ENCODE measurements at regions not wholly inside any gene's neighbourhood (a gene's known extent, or its start where the extent isn't known, plus 50 kb on each side); places are given as distances from the start of the nearest gene placed in this dataset.

GRCh38 chr11:45569776-45570175, 95.6 kb downstream of the CHST1 start:
- TF ChIP-seq POLR2A (IDR thresholded peaks at IDR 0.05; ENCODE audit: low read depth, low read length): no peak
- TF ChIP-seq MAFK (IDR thresholded peaks at IDR 0.05; ENCODE audit: low read depth, low read length): no peak
- no peak for TF ChIP-seq CHD1 (IDR thresholded peaks at IDR 0.05; ENCODE audit: low read depth, low read length)
- no peak for TF ChIP-seq RFX5 (IDR thresholded peaks at IDR 0.05; ENCODE audit: low read depth, low read length)
- TF ChIP-seq USF2 (IDR thresholded peaks at IDR 0.05; ENCODE audit: low read depth, low read length): no peak
- no peak for TF ChIP-seq RAD21 (IDR thresholded peaks at IDR 0.05; ENCODE audit: low read length)
- no peak for TF ChIP-seq CEBPB (IDR thresholded peaks at IDR 0.05; ENCODE audit: low read depth, low read length)
- TF ChIP-seq MXI1 (IDR thresholded peaks at IDR 0.05; ENCODE audit: borderline replicate concordance, low read depth, low read length): no peak
- TF ChIP-seq MAZ (IDR thresholded peaks at IDR 0.05; ENCODE audit: borderline replicate concordance, low read depth, low read length): no peak
- no peak overlapping the region for H2BK5ac ChIP-seq (ENCODE audit: low read depth, low read length, poor library complexity, severe bottlenecking)
- H3K36me3 ChIP-seq (ENCODE audit: control insufficient read depth, insufficient read depth, low read length): no peaks in the 10 kb centered on the region
- no peak overlapping the region for H3K4ac ChIP-seq (ENCODE audit: low read depth, low read length)
- H3K4me1 ChIP-seq (ENCODE audit: control insufficient read depth, insufficient read depth, low read length): no peaks in the 10 kb centered on the region
- H4K5ac ChIP-seq (ENCODE audit: low read depth, low read length): no peak overlapping the region
- H3K14ac ChIP-seq (replicated peaks; ENCODE audit: low read depth, low read length): no peak overlapping the region
- no peak overlapping the region for H2BK20ac ChIP-seq (ENCODE audit: low read depth, low read length)
- DNase-seq: no peak
- H3K18ac ChIP-seq (ENCODE audit: low read depth, low read length): no peak overlapping the region
- no peak overlapping the region for H4K91ac ChIP-seq (ENCODE audit: insufficient read depth, low read depth, low read length)
- no peaks in the 10 kb centered on the region for H3K79me1 ChIP-seq (ENCODE audit: low read depth in 1 of 2, low read length in 2 of 2)
- H3K23ac ChIP-seq (ENCODE audit: low read depth, low read length): no peak overlapping the region
- H3K9me1 ChIP-seq (ENCODE audit: insufficient read depth, low read length): no peaks in the 10 kb centered on the region; the same call in 1 of the 2 replicates
- H3K4me2 ChIP-seq (ENCODE audit: low read depth, low read length): no peak overlapping the region
- H4K8ac ChIP-seq (ENCODE audit: low read depth in 2 of 2, low read length in 2 of 2): no peak overlapping the region
- H2BK120ac ChIP-seq (ENCODE audit: low read depth, low read length): no peak overlapping the region
- no peak overlapping the region for H3K56ac ChIP-seq (ENCODE audit: extremely low read depth, insufficient read depth, low read length)
- ChIA-PET CTCF (no interaction called here), POLR2A (ENCODE audit: unreplicated experiment) (interaction anchor here (0.6 kb wide), 1 partner anchor 42 kb away, joined by 6 read pairs; no protein-coding TSS in a partner anchor)
- no peak overlapping the region for H2AFZ ChIP-seq (replicated peaks; ENCODE audit: low read length, poor library complexity)
- ATAC-seq (ENCODE audit: low read depth): no peak
- 40% methylated on average over 2 of the region's 8 CpGs; no CpG with 5 or more reads in 1 of the 2 experiments for WGBS, 2 experiments (ENCODE audit: extremely low coverage in 2 of 2, insufficient read length in 1 of 2)
- H3K9me3 ChIP-seq (ENCODE audit: control insufficient read depth, insufficient read depth, low read length): no peaks in the 10 kb centered on the region
- no peaks in the 10 kb centered on the region for H3K27me3 ChIP-seq (ENCODE audit: control insufficient read depth, insufficient read depth, low read length)
- dilution Hi-C loops (cut with HindIII; ENCODE audit: low sequenced_read_pairs, unreplicated experiment) (no loop called here), in situ Hi-C loops (cut with MboI; ENCODE audit: low sequenced_read_pairs) (no loop called here), intact Hi-C loops (cut with micrococcal nuclease) (no loop called here)
- no peak overlapping the region for H3K9ac ChIP-seq (ENCODE audit: low read depth, low read length)
- no peak overlapping the region for H2AK5ac ChIP-seq (ENCODE audit: low read depth, low read length)
- H3K4me3 ChIP-seq (ENCODE audit: insufficient read depth, low read depth, low read length): no peak overlapping the region
- H2BK15ac ChIP-seq (ENCODE audit: low read depth, low read length): no peak overlapping the region
- H3K27ac ChIP-seq (ENCODE audit: insufficient read depth, low read length): no peak overlapping the region
- BruUV-seq (replicated peaks): no TSS peak
- no peak overlapping the region for H2AK9ac ChIP-seq (replicated peaks; ENCODE audit: low read depth, low read length, poor library complexity)
- no peaks in the 10 kb centered on the region for H4K20me1 ChIP-seq (ENCODE audit: insufficient read depth, low read length)

Measured in IMR-90 (cell line).